Glutamatergic neuron (in vitro differentiated cells): ENCODE measurements at regions not wholly inside any gene's neighbourhood (a gene's known extent, or its start where the extent isn't known, plus 50 kb on each side); places are given as distances from the start of the nearest gene placed in this dataset.

Source experiments
- DNase-seq: peaks from one replicate; pipeline ENCODE4 v3.0.0; 2022
- H3K27ac Mint-ChIP-seq: one replicate; pipeline ENCODE4 v1.8.0; 2020; ENCODE audit warnings: mild to moderate bottlenecking, mixed read lengths, inconsistent platforms; ENCODE audit not compliant: unreplicated experiment
- H3K27me3 Mint-ChIP-seq: one replicate; pipeline ENCODE4 v1.8.0; 2020; ENCODE audit warnings: mild to moderate bottlenecking, moderate library complexity, mixed read lengths, inconsistent platforms; ENCODE audit not compliant: unreplicated experiment
- H3K36me3 Mint-ChIP-seq: one replicate; pipeline ENCODE4 v1.8.0; 2020; ENCODE audit warnings: mild to moderate bottlenecking, mixed read lengths, inconsistent platforms; ENCODE audit not compliant: unreplicated experiment
- H3K4me1 Mint-ChIP-seq: one replicate; pipeline ENCODE4 v1.8.0; 2020; ENCODE audit warnings: mild to moderate bottlenecking, low read depth, mixed read lengths, inconsistent platforms; ENCODE audit not compliant: unreplicated experiment
- H3K4me3 Mint-ChIP-seq: one replicate; pipeline ENCODE4 v1.8.0; 2020; ENCODE audit warnings: mild to moderate bottlenecking, mixed read lengths, inconsistent platforms; ENCODE audit not compliant: unreplicated experiment
- H3K9me3 Mint-ChIP-seq: one replicate; pipeline ENCODE4 v1.8.0; 2020; ENCODE audit warnings: mild to moderate bottlenecking, moderate library complexity, mixed read lengths, inconsistent platforms; ENCODE audit not compliant: unreplicated experiment
- TF ChIP-seq, protein P1 (sequence below): fragments of 200-600 bp; sonication (generic); IDR thresholded peaks from one replicate; pipeline ENCODE4 v1.5.0; 2021; ENCODE audit not compliant: partially characterized antibody, unreplicated experiment

DNA sequence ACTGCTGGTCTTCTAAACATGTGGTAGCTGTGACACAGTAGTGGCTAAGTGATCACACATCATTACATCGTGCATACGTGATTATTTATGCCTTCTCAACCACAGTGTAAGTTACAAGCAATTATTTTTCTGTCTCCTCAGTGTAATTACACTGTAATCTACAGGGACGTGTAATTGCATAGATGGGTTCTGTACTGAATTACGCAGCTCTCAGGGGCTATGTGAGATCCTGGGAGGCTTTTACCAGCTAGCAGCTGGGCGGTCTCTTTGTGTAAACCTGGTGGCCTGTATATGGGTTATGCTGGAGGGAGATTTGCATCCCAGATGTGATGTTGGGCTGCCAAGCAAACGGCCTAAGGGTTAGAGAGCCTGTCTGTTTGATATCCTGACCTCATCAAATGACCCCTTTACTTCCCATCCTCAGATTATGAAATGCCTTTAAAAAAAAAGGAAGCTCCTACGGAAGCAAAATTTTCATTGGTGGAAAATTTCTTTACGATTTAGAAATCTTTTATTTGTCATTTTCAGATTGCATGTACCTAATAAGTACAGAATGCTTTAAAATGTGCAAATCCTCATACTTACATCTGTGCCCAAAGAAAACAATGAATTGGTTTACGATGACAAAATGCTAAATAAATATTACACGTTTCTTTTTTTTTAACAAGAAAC, 402.8 kb upstream of the JAG1 start:
- peaks cover 1% of the 10 kb centered on the region for H3K27me3 Mint-ChIP-seq
- TF ChIP-seq, protein P1, sequence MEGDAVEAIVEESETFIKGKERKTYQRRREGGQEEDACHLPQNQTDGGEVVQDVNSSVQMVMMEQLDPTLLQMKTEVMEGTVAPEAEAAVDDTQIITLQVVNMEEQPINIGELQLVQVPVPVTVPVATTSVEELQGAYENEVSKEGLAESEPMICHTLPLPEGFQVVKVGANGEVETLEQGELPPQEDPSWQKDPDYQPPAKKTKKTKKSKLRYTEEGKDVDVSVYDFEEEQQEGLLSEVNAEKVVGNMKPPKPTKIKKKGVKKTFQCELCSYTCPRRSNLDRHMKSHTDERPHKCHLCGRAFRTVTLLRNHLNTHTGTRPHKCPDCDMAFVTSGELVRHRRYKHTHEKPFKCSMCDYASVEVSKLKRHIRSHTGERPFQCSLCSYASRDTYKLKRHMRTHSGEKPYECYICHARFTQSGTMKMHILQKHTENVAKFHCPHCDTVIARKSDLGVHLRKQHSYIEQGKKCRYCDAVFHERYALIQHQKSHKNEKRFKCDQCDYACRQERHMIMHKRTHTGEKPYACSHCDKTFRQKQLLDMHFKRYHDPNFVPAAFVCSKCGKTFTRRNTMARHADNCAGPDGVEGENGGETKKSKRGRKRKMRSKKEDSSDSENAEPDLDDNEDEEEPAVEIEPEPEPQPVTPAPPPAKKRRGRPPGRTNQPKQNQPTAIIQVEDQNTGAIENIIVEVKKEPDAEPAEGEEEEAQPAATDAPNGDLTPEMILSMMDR, result no peak
- H3K36me3 Mint-ChIP-seq, result no peaks in the 10 kb centered on the region
- H3K4me3 Mint-ChIP-seq, result no peak overlapping the region
- peaks cover 17% of the 10 kb centered on the region for H3K4me1 Mint-ChIP-seq
- DNase-seq, result peak; percentile 55
- H3K27ac Mint-ChIP-seq, result peak overlapping the region; percentile 63
- H3K9me3 Mint-ChIP-seq, result peaks cover 7% of the 10 kb centered on the region

DNA sequence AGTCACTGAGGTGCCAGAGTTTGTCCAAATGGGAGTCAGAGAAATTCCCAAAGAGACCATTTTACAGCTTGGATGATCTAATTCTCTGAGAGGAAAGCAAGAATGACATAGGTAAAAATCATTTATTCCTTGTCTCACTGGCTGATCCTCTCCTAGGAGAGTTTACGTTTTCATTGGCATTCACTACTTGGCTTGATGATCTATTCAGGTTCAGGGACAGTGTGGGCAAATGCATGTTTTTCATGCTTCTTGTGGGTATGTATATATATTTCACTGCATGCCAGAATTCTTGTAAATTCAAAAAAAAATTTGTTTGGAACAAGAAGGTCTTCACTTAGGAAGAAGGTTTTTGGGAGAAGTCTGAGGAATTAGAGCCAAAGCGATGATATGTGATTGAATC, 403.4 kb upstream of the JAG1 start:
- Mint-ChIP-seq H3K27ac (peak overlapping the region; percentile 63), H3K27me3 (peaks cover 1% of the 10 kb centered on the region)

DNA sequence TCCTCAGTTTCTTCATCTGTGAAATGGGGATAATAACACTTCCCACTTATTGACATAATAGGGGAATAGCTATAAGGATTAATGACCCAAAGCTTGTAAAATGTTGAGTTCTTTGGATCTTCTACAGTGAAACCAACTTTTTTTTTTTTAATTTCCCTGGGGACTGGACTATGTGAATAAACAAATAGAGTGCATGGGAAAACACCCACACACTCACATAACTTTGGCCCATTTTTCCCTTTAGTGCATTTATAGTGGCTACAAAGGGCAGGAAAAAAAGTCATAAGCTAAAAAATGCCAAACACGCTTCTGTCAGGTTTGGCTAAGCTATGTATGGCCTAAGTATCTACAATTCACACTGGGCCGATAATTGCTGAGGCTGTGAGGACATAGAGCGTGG, 406.2 kb upstream of the JAG1 start:
- TF ChIP-seq, protein P1, result no peak
- no peaks in the 10 kb centered on the region for H3K36me3 Mint-ChIP-seq

More for the DNA sequence above, 403.4 kb upstream of the JAG1 start:
- TF ChIP-seq, protein P1, result no peak
- H3K36me3 Mint-ChIP-seq, result no peaks in the 10 kb centered on the region
- no peak overlapping the region for H3K4me3 Mint-ChIP-seq
- peaks cover 17% of the 10 kb centered on the region for H3K4me1 Mint-ChIP-seq
- no peak for DNase-seq
- H3K9me3 Mint-ChIP-seq, result peaks cover 6% of the 10 kb centered on the region

DNA sequence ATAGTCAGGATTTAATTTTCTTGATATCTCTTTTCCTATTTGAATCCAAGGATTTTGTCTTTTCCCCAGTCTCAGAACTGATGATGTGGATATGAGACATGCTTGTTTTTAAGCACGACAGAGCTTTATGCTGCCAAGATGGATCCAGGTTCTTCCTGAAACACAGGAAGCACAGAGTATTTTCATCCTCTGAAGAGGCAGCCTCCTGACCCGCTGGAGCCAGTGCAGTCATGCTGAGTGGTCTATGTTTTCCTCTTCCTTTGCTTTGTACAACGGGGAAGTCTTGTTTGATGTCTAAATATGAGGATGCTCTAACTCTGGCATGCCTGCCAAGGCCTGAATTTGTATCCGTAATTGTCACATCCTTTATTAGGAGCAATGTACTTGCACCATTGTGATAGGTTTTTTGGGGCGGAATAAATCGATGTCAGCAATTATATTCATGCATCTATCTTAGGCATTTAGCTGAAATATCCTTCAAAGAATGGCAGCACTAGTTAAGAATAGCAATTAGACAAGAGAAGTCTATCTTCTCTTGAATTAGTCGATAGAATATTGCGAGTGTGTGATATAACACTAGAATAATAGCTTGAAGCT, 407.1 kb upstream of the JAG1 start:
- TF ChIP-seq, protein P1, result no peak
- no peak overlapping the region for H3K4me3 Mint-ChIP-seq
- no peaks in the 10 kb centered on the region for H3K36me3 Mint-ChIP-seq
- H3K9me3 Mint-ChIP-seq, result peaks cover 6% of the 10 kb centered on the region
- peaks cover 15% of the 10 kb centered on the region for H3K4me1 Mint-ChIP-seq
- H3K27ac Mint-ChIP-seq, result no peak overlapping the region
- DNase-seq, result no peak
- H3K27me3 Mint-ChIP-seq, result peaks cover 3% of the 10 kb centered on the region

More for the DNA sequence above, 406.2 kb upstream of the JAG1 start:
- Mint-ChIP-seq H3K4me1 (peaks cover 17% of the 10 kb centered on the region), H3K27ac (no peak overlapping the region), H3K4me3 (no peak overlapping the region), H3K9me3 (peaks cover 6% of the 10 kb centered on the region), H3K27me3 (peaks cover 3% of the 10 kb centered on the region)
- no peak for DNase-seq

DNA sequence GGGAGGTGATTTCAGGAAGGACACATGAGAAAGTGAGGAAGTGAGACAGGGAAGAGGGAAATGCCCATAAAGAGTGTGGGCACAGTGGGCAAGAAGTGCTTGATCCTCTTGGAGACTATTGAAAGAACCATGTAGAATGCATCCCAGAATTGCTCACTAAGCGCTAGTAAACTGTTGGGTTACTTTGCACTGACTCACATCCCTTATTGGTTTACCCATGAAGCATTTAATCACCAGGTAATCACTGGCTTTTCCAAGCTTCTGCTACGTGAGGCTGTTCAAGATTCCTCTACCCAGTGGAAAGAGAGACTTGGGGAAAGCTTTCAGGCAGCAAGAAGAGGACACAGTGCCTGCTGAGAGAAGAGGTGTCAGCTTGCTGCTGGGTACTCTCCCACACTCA, 410.0 kb upstream of the JAG1 start:
- Mint-ChIP-seq H3K27me3 (peaks cover 1% of the 10 kb centered on the region), H3K36me3 (no peaks in the 10 kb centered on the region), H3K4me1 (no peaks in the 10 kb centered on the region), H3K27ac (no peak overlapping the region), H3K9me3 (peaks cover 1% of the 10 kb centered on the region), H3K4me3 (no peak overlapping the region)
- DNase-seq, result no peak
- TF ChIP-seq, protein P1, result no peak
